GM23338 (cell line): ENCODE measurements at regions not wholly inside any gene's neighbourhood (a gene's known extent, or its start where the extent isn't known, plus 50 kb on each side); places are given as distances from the start of the nearest gene placed in this dataset.

Experiments
- ATAC-seq: fragments of 200-7000 bp; cut with Tn5 transposase; 3 replicates; pipeline ENCODE4 v1.9.1; 2020
- DNase-seq: peaks from one replicate; pipeline ENCODE4 v3.0.0-alpha.2; 2015; ENCODE audit warnings: low spot score
- H2AFZ ChIP-seq: fragments of 200-600 bp; sonication (generic); 2 replicates; pipeline ENCODE4 v1.8.0; 2016; ENCODE audit warnings: antibody characterized with exemption, mild to moderate bottlenecking, moderate library complexity
- H3F3A ChIP-seq: fragments of 200-600 bp; sonication (generic); replicated peaks from 2 replicates; pipeline ENCODE4 v1.8.0; 2017; ENCODE audit warnings: antibody characterized with exemption, mixed run types, low read depth
- H3K27ac ChIP-seq: fragments of 200-600 bp; sonication (generic); 2 replicates; pipeline ENCODE4 v1.6.1; 2016; ENCODE audit warnings: low read depth
- H3K27me3 ChIP-seq: fragments of 200-600 bp; sonication (generic); 2 replicates; pipeline ENCODE4 v1.8.0; 2016; ENCODE audit warnings: mild to moderate bottlenecking, mixed run types, moderate library complexity; ENCODE audit not compliant: insufficient read depth
- H3K36me3 ChIP-seq: fragments of 200-600 bp; sonication (generic); 2 replicates; pipeline ENCODE4 v1.8.0; 2016; ENCODE audit warnings: mild to moderate bottlenecking; ENCODE audit not compliant: insufficient read depth
- H3K4me1 ChIP-seq: fragments of 200-600 bp; sonication (generic); 2 replicates; pipeline ENCODE4 v1.8.0; 2016; ENCODE audit warnings: mild to moderate bottlenecking, moderate library complexity; ENCODE audit not compliant: insufficient read depth
- H3K4me2 ChIP-seq: fragments of 200-600 bp; sonication (generic); 2 replicates; pipeline ENCODE4 v1.7.1; 2017; ENCODE audit warnings: mixed run types
- H3K4me3 ChIP-seq: fragments of 200-600 bp; sonication (generic); 2 replicates; pipeline ENCODE4 v1.6.1; 2016; ENCODE audit warnings: mixed run types
- H3K79me2 ChIP-seq: fragments of 200-600 bp; sonication (generic); replicated peaks from 2 replicates; pipeline ENCODE4 v1.8.0; 2017; ENCODE audit warnings: mild to moderate bottlenecking; ENCODE audit not compliant: insufficient read depth
- H3K9me2 ChIP-seq: fragments of 200-600 bp; sonication (generic); 2 replicates; pipeline ENCODE4 v1.8.0; 2017; ENCODE audit not compliant: insufficient read depth
- H4K20me1 ChIP-seq: fragments of 200-600 bp; sonication (generic); replicated peaks from 2 replicates; pipeline ENCODE4 v1.8.0; 2017; ENCODE audit warnings: mild to moderate bottlenecking; ENCODE audit not compliant: insufficient read depth
- H3K27ac Mint-ChIP-seq: 2 replicates; pipeline ENCODE4 v1.8.0; 2020; ENCODE audit warnings: inconsistent platforms, mild to moderate bottlenecking, moderate library complexity, mixed read lengths
- H3K27me3 Mint-ChIP-seq: 3 replicates; pipeline ENCODE4 v1.8.0; 2022; ENCODE audit warnings: low read depth, mild to moderate bottlenecking, moderate library complexity, mixed read lengths, inconsistent platforms; ENCODE audit not compliant: insufficient read depth, poor library complexity
- H3K36me3 Mint-ChIP-seq: 3 replicates; pipeline ENCODE4 v1.8.0; 2021; ENCODE audit warnings: low read depth, mild to moderate bottlenecking, inconsistent platforms, moderate library complexity, mixed read lengths
- H3K4me1 Mint-ChIP-seq: 3 replicates; pipeline ENCODE4 v1.8.0; 2020; ENCODE audit warnings: mild to moderate bottlenecking, inconsistent platforms, mixed read lengths
- H3K4me3 Mint-ChIP-seq: 3 replicates; pipeline ENCODE4 v1.8.0; 2021; ENCODE audit warnings: moderate library complexity, mild to moderate bottlenecking, inconsistent platforms, mixed read lengths
- H3K9me3 Mint-ChIP-seq: 3 replicates; pipeline ENCODE4 v1.8.0; 2020; ENCODE audit warnings: moderate library complexity, mild to moderate bottlenecking, inconsistent platforms, mixed read lengths
- CREB1 ChIP-seq: fragments of 250-450 bp; sonication (Bioruptor Pico); IDR thresholded peaks from 2 replicates; pipeline ENCODE4 v1.5.0; 2020; ENCODE audit warnings: low read depth, mild to moderate bottlenecking, moderate library complexity
- ETS1 ChIP-seq: IDR thresholded peaks from 2 replicates; pipeline ENCODE4 v1.6.1; 2016; ENCODE audit warnings: antibody characterized with exemption
- EZH2 ChIP-seq: fragments of 200-600 bp; sonication (generic); IDR thresholded peaks from one replicate; pipeline ENCODE4 v1.8.0; 2017; ENCODE audit warnings: antibody characterized with exemption, mild to moderate bottlenecking, low read depth; ENCODE audit not compliant: unreplicated experiment
- EZH2phosphoT487 ChIP-seq: fragments of 200-600 bp; sonication (generic); IDR thresholded peaks from one replicate; pipeline ENCODE4 v1.8.1; 2018; ENCODE audit warnings: antibody characterized with exemption; ENCODE audit not compliant: unreplicated experiment
- JUNB ChIP-seq: IDR thresholded peaks from one replicate; pipeline ENCODE4 v1.6.1; 2016; ENCODE audit warnings: antibody characterized with exemption; ENCODE audit not compliant: unreplicated experiment
- NANOG ChIP-seq: IDR thresholded peaks from 2 replicates; pipeline ENCODE4 v1.6.1; 2016; ENCODE audit warnings: antibody characterized with exemption, borderline replicate concordance
- POLR2AphosphoS5 ChIP-seq: IDR thresholded peaks from 2 replicates; pipeline ENCODE4 v1.6.1; 2016; ENCODE audit warnings: antibody characterized with exemption, low read depth
- STAT1 ChIP-seq: IDR thresholded peaks from one replicate; pipeline ENCODE4 v1.6.1; 2016; ENCODE audit warnings: antibody characterized with exemption; ENCODE audit not compliant: unreplicated experiment
- ZNF114 ChIP-seq: fragments of 250-450 bp; sonication (Bioruptor Pico); IDR thresholded peaks from 2 replicates; pipeline ENCODE4 v1.5.0; 2020; ENCODE audit warnings: mild to moderate bottlenecking, moderate library complexity
- ZNF331 ChIP-seq: fragments of 250-450 bp; sonication (Bioruptor Pico); IDR thresholded peaks from 2 replicates; pipeline ENCODE4 v1.5.0; 2020; ENCODE audit warnings: low read depth, mild to moderate bottlenecking, moderate library complexity
- ZNF462 ChIP-seq: fragments of 250-450 bp; sonication (Bioruptor Pico); IDR thresholded peaks from 2 replicates; pipeline ENCODE4 v1.5.0; 2020; ENCODE audit warnings: mild to moderate bottlenecking, moderate library complexity
- TF ChIP-seq, protein P1 (sequence below), 2 experiments: fragments of 200-600 bp in 1 of 2; sonication (generic) in 1 of 2; conservative IDR thresholded peaks; 2 replicates each; pipeline versions ENCODE4 v1.5.1 to v1.6.1; 2016 to 2017; ENCODE audit warnings: antibody characterized with exemption in 2 of 2, low read depth in 2 of 2, mild to moderate bottlenecking in 2 of 2, moderate library complexity in 1 of 2
- TF ChIP-seq, protein P2 (sequence below): IDR thresholded peaks from one replicate; pipeline ENCODE4 v1.6.1; 2018; ENCODE audit warnings: antibody characterized with exemption; ENCODE audit not compliant: unreplicated experiment

DNA sequence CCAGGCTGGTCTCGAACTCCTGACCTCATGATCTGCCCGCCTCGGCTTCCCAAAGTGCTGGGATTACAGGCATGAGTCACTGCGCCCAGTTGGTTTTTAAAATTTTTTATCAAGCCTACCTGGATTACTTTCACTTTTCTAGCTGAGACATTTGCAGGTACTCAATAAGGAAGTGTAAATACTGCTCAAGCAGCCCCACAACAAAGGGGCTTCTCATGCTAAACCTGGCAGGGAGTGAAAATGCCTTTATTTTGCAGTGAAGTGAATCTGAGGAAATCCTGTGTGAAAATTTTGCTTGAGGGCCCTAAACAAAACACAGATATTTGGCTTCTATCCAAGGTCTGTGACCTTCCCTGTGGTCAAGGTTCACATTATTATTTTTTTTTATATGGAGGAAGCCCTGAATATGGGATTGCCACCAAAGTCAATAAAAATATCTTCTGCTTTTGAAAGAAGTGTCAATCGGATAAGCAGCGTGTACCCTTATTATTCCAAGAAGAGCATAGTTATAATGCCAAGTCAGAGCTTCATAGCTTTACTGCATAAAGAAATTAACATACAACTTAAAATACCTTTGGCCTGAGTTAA lies 481.0 kb downstream of the SH2D1A start:
- H3K4me1 Mint-ChIP-seq, result peaks cover 17% of the 10 kb centered on the region
- H3K9me2 ChIP-seq, result no peaks in the 10 kb centered on the region
- H3K27ac ChIP-seq, result no peak overlapping the region; the same call in 1 of the 2 replicates
- no peak for DNase-seq
- no peak for ATAC-seq
- no peaks in the 10 kb centered on the region for H3K9me3 Mint-ChIP-seq
- no peaks in the 10 kb centered on the region for H3K27me3 Mint-ChIP-seq
- no peaks in the 10 kb centered on the region for H3K79me2 ChIP-seq
- H3K4me3 ChIP-seq, result no peak overlapping the region
- H3K4me1 ChIP-seq, result peaks cover 7% of the 10 kb centered on the region; the same call in 1 of the 2 replicates
- no peak overlapping the region for H2AFZ ChIP-seq
- no peaks in the 10 kb centered on the region for H3K36me3 Mint-ChIP-seq
- no peak overlapping the region for H3K4me2 ChIP-seq
- no peak overlapping the region for H3K4me3 Mint-ChIP-seq
- H4K20me1 ChIP-seq, result no peaks in the 10 kb centered on the region
- H3K27me3 ChIP-seq, result no peaks in the 10 kb centered on the region
- H3F3A ChIP-seq, result no peaks in the 10 kb centered on the region
- no peak overlapping the region for H3K27ac Mint-ChIP-seq
- TF ChIP-seq EZH2 (no peak), NANOG (no peak), EZH2phosphoT487 (no peak), ZNF331 (CRISPR knock-in tag) (no peak), CREB1 (CRISPR knock-in tag) (no peak), ZNF114 (CRISPR knock-in tag) (no peak), STAT1 (no peak), ETS1 (no peak), ZNF462 (no peak), POLR2AphosphoS5 (no peak), JUNB (no peak)
- TF ChIP-seq, protein P1, sequence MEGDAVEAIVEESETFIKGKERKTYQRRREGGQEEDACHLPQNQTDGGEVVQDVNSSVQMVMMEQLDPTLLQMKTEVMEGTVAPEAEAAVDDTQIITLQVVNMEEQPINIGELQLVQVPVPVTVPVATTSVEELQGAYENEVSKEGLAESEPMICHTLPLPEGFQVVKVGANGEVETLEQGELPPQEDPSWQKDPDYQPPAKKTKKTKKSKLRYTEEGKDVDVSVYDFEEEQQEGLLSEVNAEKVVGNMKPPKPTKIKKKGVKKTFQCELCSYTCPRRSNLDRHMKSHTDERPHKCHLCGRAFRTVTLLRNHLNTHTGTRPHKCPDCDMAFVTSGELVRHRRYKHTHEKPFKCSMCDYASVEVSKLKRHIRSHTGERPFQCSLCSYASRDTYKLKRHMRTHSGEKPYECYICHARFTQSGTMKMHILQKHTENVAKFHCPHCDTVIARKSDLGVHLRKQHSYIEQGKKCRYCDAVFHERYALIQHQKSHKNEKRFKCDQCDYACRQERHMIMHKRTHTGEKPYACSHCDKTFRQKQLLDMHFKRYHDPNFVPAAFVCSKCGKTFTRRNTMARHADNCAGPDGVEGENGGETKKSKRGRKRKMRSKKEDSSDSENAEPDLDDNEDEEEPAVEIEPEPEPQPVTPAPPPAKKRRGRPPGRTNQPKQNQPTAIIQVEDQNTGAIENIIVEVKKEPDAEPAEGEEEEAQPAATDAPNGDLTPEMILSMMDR (conservative IDR thresholded peaks at IDR 0.05; ENCODE audit: low read depth in 2 of 2), result no peak
- TF ChIP-seq, protein P2, sequence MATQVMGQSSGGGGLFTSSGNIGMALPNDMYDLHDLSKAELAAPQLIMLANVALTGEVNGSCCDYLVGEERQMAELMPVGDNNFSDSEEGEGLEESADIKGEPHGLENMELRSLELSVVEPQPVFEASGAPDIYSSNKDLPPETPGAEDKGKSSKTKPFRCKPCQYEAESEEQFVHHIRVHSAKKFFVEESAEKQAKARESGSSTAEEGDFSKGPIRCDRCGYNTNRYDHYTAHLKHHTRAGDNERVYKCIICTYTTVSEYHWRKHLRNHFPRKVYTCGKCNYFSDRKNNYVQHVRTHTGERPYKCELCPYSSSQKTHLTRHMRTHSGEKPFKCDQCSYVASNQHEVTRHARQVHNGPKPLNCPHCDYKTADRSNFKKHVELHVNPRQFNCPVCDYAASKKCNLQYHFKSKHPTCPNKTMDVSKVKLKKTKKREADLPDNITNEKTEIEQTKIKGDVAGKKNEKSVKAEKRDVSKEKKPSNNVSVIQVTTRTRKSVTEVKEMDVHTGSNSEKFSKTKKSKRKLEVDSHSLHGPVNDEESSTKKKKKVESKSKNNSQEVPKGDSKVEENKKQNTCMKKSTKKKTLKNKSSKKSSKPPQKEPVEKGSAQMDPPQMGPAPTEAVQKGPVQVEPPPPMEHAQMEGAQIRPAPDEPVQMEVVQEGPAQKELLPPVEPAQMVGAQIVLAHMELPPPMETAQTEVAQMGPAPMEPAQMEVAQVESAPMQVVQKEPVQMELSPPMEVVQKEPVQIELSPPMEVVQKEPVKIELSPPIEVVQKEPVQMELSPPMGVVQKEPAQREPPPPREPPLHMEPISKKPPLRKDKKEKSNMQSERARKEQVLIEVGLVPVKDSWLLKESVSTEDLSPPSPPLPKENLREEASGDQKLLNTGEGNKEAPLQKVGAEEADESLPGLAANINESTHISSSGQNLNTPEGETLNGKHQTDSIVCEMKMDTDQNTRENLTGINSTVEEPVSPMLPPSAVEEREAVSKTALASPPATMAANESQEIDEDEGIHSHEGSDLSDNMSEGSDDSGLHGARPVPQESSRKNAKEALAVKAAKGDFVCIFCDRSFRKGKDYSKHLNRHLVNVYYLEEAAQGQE, result no peak
- no peaks in the 10 kb centered on the region for H3K36me3 ChIP-seq
